ENCODE measurements at regions not wholly inside any gene's neighbourhood (a gene's known extent, or its start where the extent isn't known, plus 50 kb on each side); places are given as distances from the start of the nearest gene placed in this dataset.

DNA sequence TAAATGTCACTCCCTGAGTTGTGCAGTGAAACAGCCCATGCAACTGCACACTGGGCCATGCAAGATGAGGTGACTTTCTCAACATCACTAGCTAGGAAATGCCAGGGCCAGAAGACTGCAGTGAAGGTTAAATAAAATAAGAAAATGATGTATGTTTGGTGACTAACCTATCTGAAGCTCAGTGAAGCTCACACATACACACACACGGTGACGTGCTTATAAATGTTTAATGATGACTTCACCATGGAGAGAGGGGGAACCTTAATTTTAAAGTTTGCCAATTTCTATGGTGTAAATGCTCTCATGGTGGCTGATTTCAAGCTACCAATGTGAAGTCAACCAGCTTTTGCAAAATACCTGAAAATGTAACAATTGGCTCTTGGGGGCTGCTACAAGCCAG is 166.4 kb downstream of the MAF start:
- Histone ChIP-seq H3K27me3 (replicated peaks in 1 of 2; ENCODE audit: control insufficient read depth in 2 of 2, extremely low read depth in 1 of 2, insufficient read depth in 2 of 2, low read length in 1 of 2) (no peaks in the 10 kb centered on the region), H3K9me3 (no peaks in the 10 kb centered on the region), H3K4me3 (ENCODE audit: control insufficient read depth in 1 of 2, extremely low read depth in 1 of 2, low read length in 1 of 2) (no peak overlapping the region), H3K4me1 (ENCODE audit: control insufficient read depth in 1 of 2, extremely low read depth in 1 of 2, insufficient read depth in 2 of 2, low read length in 2 of 2) (no peaks in the 10 kb centered on the region), H3K36me3 (ENCODE audit: control insufficient read depth in 2 of 2, extremely low read depth in 1 of 2, insufficient read depth in 1 of 2, low read length in 1 of 2) (no peaks in the 10 kb centered on the region), H3K27ac (ENCODE audit: low read length) (no peak overlapping the region)
- POLR2A ChIA-PET: no interaction called here
- no CpG with 5 or more reads among the region's 2 CpGs for WGBS (ENCODE audit: insufficient coverage)
- Mint-ChIP-seq H3K4me3 (no peak overlapping the region), H3K36me3 (no peaks in the 10 kb centered on the region), H3K9me3 (no peaks in the 10 kb centered on the region), H3K27me3 (no peaks in the 10 kb centered on the region), H3K27ac (no peak overlapping the region), H3K4me1 (no peaks in the 10 kb centered on the region)
- CTCF ChIA-PET: no interaction called here
- ATAC-seq (replicated peaks in 1 of 4): no peak
- no peak for DNase-seq

- Histone ChIP-seq H3K4me1 (ENCODE audit: control insufficient read depth in 1 of 2, extremely low read depth in 1 of 2, insufficient read depth in 2 of 2, low read length in 2 of 2) (no peaks in the 10 kb centered on the region), H3K9me3 (no peaks in the 10 kb centered on the region), H3K27me3 (replicated peaks in 1 of 2; ENCODE audit: control insufficient read depth in 2 of 2, extremely low read depth in 1 of 2, insufficient read depth in 2 of 2, low read length in 1 of 2) (peaks cover 0 to 3% of the 10 kb centered on the region in 2 experiments), H3K4me3 (ENCODE audit: control insufficient read depth in 1 of 2, extremely low read depth in 1 of 2, low read length in 1 of 2) (no peak overlapping the region), H3K27ac (ENCODE audit: low read length) (no peak overlapping the region), H3K36me3 (ENCODE audit: control insufficient read depth in 2 of 2, extremely low read depth in 1 of 2, insufficient read depth in 1 of 2, low read length in 1 of 2) (no peaks in the 10 kb centered on the region)
- H3K4me1 Mint-ChIP-seq: no peaks in the 10 kb centered on the region
- ATAC-seq (replicated peaks in 1 of 4): no peak
- no CpG with 5 or more reads among the region's 4 CpGs for WGBS (ENCODE audit: insufficient coverage)
- ChIA-PET CTCF (no interaction called here), POLR2A (no interaction called here)
- H3K36me3 Mint-ChIP-seq: no peaks in the 10 kb centered on the region
- peaks cover 0 to 4% of the 10 kb centered on the region in 2 donors for H3K27me3 Mint-ChIP-seq
- no peak for DNase-seq
- H3K9me3 Mint-ChIP-seq: no peaks in the 10 kb centered on the region
- H3K27ac Mint-ChIP-seq: no peak overlapping the region
- H3K4me3 Mint-ChIP-seq: no peak overlapping the region
Measured at GRCh38 chr16:79431923-79432322, 168.6 kb downstream of the MAF start.

DNA sequence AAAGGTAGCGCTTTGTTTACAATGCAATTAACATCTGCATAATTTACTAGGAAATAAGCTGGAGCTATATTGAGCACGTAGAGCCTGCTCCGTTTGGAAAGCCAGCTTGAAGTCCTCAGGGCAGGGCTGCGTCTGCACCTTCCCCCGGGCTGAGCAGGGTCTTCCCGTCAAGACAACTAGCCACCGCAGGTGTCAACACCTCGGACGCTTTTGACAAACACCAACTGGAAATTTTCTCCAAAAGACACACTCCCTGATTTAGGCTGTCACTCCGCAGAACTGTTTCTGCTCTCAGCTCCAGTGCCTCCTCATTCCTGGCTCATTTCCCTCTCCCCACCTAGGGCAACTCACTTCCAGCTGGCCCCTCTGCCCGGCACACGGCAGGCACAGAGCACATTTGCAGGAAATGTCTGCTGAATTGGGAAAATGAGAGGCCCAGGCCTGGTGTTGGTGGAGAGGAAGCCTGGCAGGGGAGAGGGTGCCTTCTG is 170.3 kb downstream of the MAF start:
- H3K4me1 ChIP-seq (ENCODE audit: control insufficient read depth in 1 of 2, extremely low read depth in 1 of 2, insufficient read depth in 2 of 2, low read length in 2 of 2): no peaks in the 10 kb centered on the region
- H3K4me3 Mint-ChIP-seq: no peak overlapping the region
- no peaks in the 10 kb centered on the region for H3K4me1 Mint-ChIP-seq
- POLR2A ChIA-PET: no interaction called here
- H3K27me3 ChIP-seq (replicated peaks in 1 of 2; ENCODE audit: control insufficient read depth in 2 of 2, extremely low read depth in 1 of 2, insufficient read depth in 2 of 2, low read length in 1 of 2): peaks cover 0 to 3% of the 10 kb centered on the region in 2 experiments
- 91% methylated on average over 9 of the region's 12 CpGs for WGBS (ENCODE audit: insufficient coverage)
- no peak overlapping the region for H3K4me3 ChIP-seq (ENCODE audit: control insufficient read depth in 1 of 2, extremely low read depth in 1 of 2, low read length in 1 of 2)
- no peak for DNase-seq
- no peak overlapping the region for H3K27ac Mint-ChIP-seq
- no peaks in the 10 kb centered on the region for H3K9me3 Mint-ChIP-seq
- peaks cover 0 to 4% of the 10 kb centered on the region in 2 donors for H3K27me3 Mint-ChIP-seq
- no peaks in the 10 kb centered on the region for H3K36me3 Mint-ChIP-seq
- CTCF ChIA-PET: no interaction called here
- no peak for ATAC-seq (replicated peaks in 1 of 4)
- no peak overlapping the region for H3K27ac ChIP-seq (ENCODE audit: low read length)
- no peaks in the 10 kb centered on the region for H3K9me3 ChIP-seq
- no peaks in the 10 kb centered on the region for H3K36me3 ChIP-seq (ENCODE audit: control insufficient read depth in 2 of 2, extremely low read depth in 1 of 2, insufficient read depth in 1 of 2, low read length in 1 of 2)

DNA sequence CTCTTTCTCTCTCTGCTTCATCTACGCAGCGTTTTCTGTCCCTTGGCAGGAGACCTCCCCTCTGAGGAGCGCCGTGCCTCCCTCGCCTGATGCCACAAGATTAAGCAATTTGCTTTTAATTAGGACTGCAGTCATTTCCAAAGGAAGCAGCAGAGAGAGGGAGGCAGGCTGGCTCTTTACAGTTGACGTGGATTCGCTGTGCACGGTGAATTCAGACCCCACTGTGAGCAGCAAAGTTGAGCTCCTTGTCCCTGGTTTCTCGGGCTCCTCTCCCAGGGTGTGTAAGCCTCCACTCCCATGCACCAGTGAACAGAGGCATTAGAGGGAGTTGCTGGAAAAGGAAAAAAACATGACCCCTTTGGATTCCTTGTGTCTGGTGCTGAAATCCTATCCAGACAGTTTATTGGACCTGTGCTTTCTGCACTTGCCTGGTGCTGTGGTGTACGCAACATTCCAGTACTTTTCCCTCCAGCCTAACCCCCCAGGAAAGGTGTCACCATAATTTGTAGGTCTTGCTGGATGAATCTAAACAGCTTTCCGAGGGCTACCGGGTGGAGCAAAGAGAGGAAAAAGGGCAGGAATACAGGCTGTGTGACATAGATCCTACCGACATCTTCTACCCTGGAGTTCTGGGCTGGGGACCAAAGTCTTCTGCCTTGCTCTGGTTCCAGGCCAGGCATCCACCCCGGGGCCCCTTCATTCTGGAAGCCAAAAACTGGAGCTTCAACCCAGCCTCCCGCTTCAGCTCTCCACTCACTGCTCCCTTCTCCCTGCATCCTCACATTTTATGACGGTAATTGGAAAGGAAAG is 171.0 kb downstream of the MAF start:
- peaks cover 0 to 4% of the 10 kb centered on the region in 2 donors for H3K27me3 Mint-ChIP-seq
- no peak overlapping the region for H3K27ac ChIP-seq (ENCODE audit: low read length)
- ATAC-seq (replicated peaks in 1 of 4) (no peak), DNase-seq (no peak)
- H3K27ac Mint-ChIP-seq: no peak overlapping the region
- peaks cover 0 to 3% of the 10 kb centered on the region in 2 experiments for H3K27me3 ChIP-seq (replicated peaks in 1 of 2; ENCODE audit: control insufficient read depth in 2 of 2, extremely low read depth in 1 of 2, insufficient read depth in 2 of 2, low read length in 1 of 2)
- H3K4me3 ChIP-seq (ENCODE audit: control insufficient read depth in 1 of 2, extremely low read depth in 1 of 2, low read length in 1 of 2): no peak overlapping the region
- H3K9me3 Mint-ChIP-seq: no peaks in the 10 kb centered on the region
- no peak overlapping the region for H3K4me3 Mint-ChIP-seq
- WGBS (ENCODE audit: insufficient coverage): 82% methylated on average over 5 of the region's 16 CpGs
- POLR2A ChIA-PET: no interaction called here
- no peaks in the 10 kb centered on the region for H3K36me3 ChIP-seq (ENCODE audit: control insufficient read depth in 2 of 2, extremely low read depth in 1 of 2, insufficient read depth in 1 of 2, low read length in 1 of 2)
- H3K36me3 Mint-ChIP-seq: no peaks in the 10 kb centered on the region
- no peaks in the 10 kb centered on the region for H3K4me1 ChIP-seq (ENCODE audit: control insufficient read depth in 1 of 2, extremely low read depth in 1 of 2, insufficient read depth in 2 of 2, low read length in 2 of 2)
- H3K9me3 ChIP-seq: no peaks in the 10 kb centered on the region
- CTCF ChIA-PET: no interaction called here
- no peaks in the 10 kb centered on the region for H3K4me1 Mint-ChIP-seq

DNA sequence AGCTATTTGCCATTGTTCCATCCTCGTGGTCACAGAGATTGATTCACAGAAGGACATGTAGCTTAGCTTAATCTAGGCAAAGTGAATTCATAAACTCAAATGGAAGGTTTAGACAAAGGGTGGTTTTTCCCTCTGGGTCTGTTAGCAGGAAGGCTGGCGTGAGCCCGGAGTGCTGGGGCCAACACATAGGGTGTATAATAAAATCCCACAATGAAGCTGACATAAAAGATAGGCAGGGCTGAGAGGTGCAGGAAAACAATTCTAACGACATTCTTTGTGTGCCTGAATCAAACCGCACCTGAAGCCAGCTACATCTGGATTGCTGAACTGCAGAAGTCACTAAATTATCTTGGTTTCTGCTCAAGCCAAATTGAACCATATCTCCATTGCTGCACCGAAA is 173.9 kb downstream of the MAF start:
- no peak overlapping the region for H3K4me3 ChIP-seq (ENCODE audit: control insufficient read depth in 1 of 2, extremely low read depth in 1 of 2, low read length in 1 of 2)
- H3K4me1 ChIP-seq (ENCODE audit: control insufficient read depth in 1 of 2, extremely low read depth in 1 of 2, insufficient read depth in 2 of 2, low read length in 2 of 2): no peaks in the 10 kb centered on the region
- H3K27ac ChIP-seq (ENCODE audit: low read length): no peak overlapping the region
- no peaks in the 10 kb centered on the region for H3K36me3 ChIP-seq (ENCODE audit: control insufficient read depth in 2 of 2, extremely low read depth in 1 of 2, insufficient read depth in 1 of 2, low read length in 1 of 2)
- no peak for DNase-seq
- ChIA-PET CTCF (no interaction called here), POLR2A (interaction anchor here in 1 of 2 donors (0.7 kb wide), 1 partner anchor 25 kb away, joined by 3 read pairs; no protein-coding TSS in a partner anchor)
- H3K9me3 Mint-ChIP-seq: no peaks in the 10 kb centered on the region
- H3K36me3 Mint-ChIP-seq: no peaks in the 10 kb centered on the region
- H3K27me3 Mint-ChIP-seq: peaks cover 0 to 4% of the 10 kb centered on the region in 2 donors
- no peaks in the 10 kb centered on the region for H3K9me3 ChIP-seq
- H3K4me1 Mint-ChIP-seq: no peaks in the 10 kb centered on the region
- no peak overlapping the region for H3K4me3 Mint-ChIP-seq
- H3K27ac Mint-ChIP-seq: no peak overlapping the region
- no peak for ATAC-seq (replicated peaks in 1 of 4)
- 87% methylated on average over 3 of the region's 6 CpGs for WGBS (ENCODE audit: insufficient coverage)
- peaks cover 0 to 3% of the 10 kb centered on the region in 2 experiments for H3K27me3 ChIP-seq (replicated peaks in 1 of 2; ENCODE audit: control insufficient read depth in 2 of 2, extremely low read depth in 1 of 2, insufficient read depth in 2 of 2, low read length in 1 of 2)

GRCh38 chr16:79422064-79422463 is 178.5 kb downstream of the MAF start:
- DNase-seq (no peak), ATAC-seq (replicated peaks in 1 of 4) (no peak)
- ChIA-PET CTCF (no interaction called here), POLR2A (interaction anchor here in 1 of 2 donors (0.6 kb wide), 1 partner anchor 103 kb away, joined by 3 read pairs; no protein-coding TSS in a partner anchor)
- Mint-ChIP-seq H3K4me1 (peaks cover 6 to 9% (median 8%) of the 10 kb centered on the region in 3 donors), H3K36me3 (no peaks in the 10 kb centered on the region), H3K27ac (no peak overlapping the region), H3K9me3 (no peaks in the 10 kb centered on the region), H3K4me3 (no peak overlapping the region), H3K27me3 (peaks cover 0 to 4% of the 10 kb centered on the region in 2 donors)
- H3K27ac ChIP-seq (ENCODE audit: low read length): no peak overlapping the region
- H3K36me3 ChIP-seq (ENCODE audit: control insufficient read depth in 2 of 2, extremely low read depth in 1 of 2, insufficient read depth in 1 of 2, low read length in 1 of 2): no peaks in the 10 kb centered on the region
- WGBS (ENCODE audit: insufficient coverage): 100% methylated on average over 2 of the region's 7 CpGs
- H3K4me3 ChIP-seq (ENCODE audit: control insufficient read depth in 1 of 2, extremely low read depth in 1 of 2, low read length in 1 of 2): no peak overlapping the region
- H3K4me1 ChIP-seq (ENCODE audit: control insufficient read depth in 1 of 2, extremely low read depth in 1 of 2, insufficient read depth in 2 of 2, low read length in 2 of 2): peaks cover 2 to 7% of the 10 kb centered on the region in 2 experiments
- no peaks in the 10 kb centered on the region for H3K9me3 ChIP-seq
- H3K27me3 ChIP-seq (replicated peaks in 1 of 2; ENCODE audit: control insufficient read depth in 2 of 2, extremely low read depth in 1 of 2, insufficient read depth in 2 of 2, low read length in 1 of 2): no peaks in the 10 kb centered on the region
